OCI-LY3 (cell line): ENCODE measurements at regions not wholly inside any gene's neighbourhood (a gene's known extent, or its start where the extent isn't known, plus 50 kb on each side); places are given as distances from the start of the nearest gene placed in this dataset.

Source experiments
- H2AFZ ChIP-seq: fragments of 200-600, 300-600 bp; shearing (Covaris generic); 2 replicates; pipeline ENCODE4 v1.6.0; 2014; ENCODE audit warnings: antibody characterized with exemption, low read depth, low read length
- H3K27ac ChIP-seq: fragments of 200-600, 300-600 bp; sonication (generic); 2 replicates; pipeline ENCODE4 v1.5.1; 2014; ENCODE audit warnings: mild to moderate bottlenecking, low read length, moderate library complexity, mixed read lengths
- H3K27me3 ChIP-seq: fragments of 200-600, 300-600 bp; sonication (generic); 2 replicates; pipeline ENCODE4 v1.6.1; 2014; ENCODE audit warnings: low read depth, low read length, mixed read lengths
- H3K36me3 ChIP-seq: fragments of 200-600, 300-600 bp; sonication (generic); replicated peaks from 2 replicates; pipeline ENCODE3; 2014; ENCODE audit warnings: low read depth, low read length, mixed read lengths
- H3K4me1 ChIP-seq: fragments of 300-600, 200-600 bp; sonication (generic); 2 replicates; pipeline ENCODE4 v1.6.1; 2014; ENCODE audit warnings: low read length, mixed read lengths
- H3K4me2 ChIP-seq: fragments of 200-600, 300-600 bp; sonication (generic); 2 replicates; pipeline ENCODE4 v1.6.1; 2014; ENCODE audit warnings: low read length, mixed read lengths
- H3K4me3 ChIP-seq: fragments of 300-600, 200-600 bp; sonication (generic); 2 replicates; pipeline ENCODE4 v1.5.1; 2014; ENCODE audit warnings: antibody characterized with exemption, mild to moderate bottlenecking, low read length, moderate library complexity
- H3K79me2 ChIP-seq: fragments of 300-600, 200-600 bp; shearing (Covaris generic); 2 replicates; pipeline ENCODE4 v1.6.1; 2014; ENCODE audit warnings: mild to moderate bottlenecking, low read length, mixed read lengths
- H3K9ac ChIP-seq: fragments of 300-600, 200-600 bp; shearing (Covaris generic); 2 replicates; pipeline ENCODE4 v1.6.0; 2014; ENCODE audit warnings: mild to moderate bottlenecking, low read length, moderate library complexity
- H3K9me3 ChIP-seq: fragments of 200-600, 300-600 bp; shearing (Covaris generic); 2 replicates; pipeline ENCODE4 v1.6.1; 2014; ENCODE audit warnings: low read length, mixed read lengths; ENCODE audit not compliant: insufficient read depth
- H4K20me1 ChIP-seq: fragments of 200-600, 300-600 bp; sonication (generic); 2 replicates; pipeline ENCODE4 v1.6.1; 2016; ENCODE audit warnings: low read length, mixed read lengths; ENCODE audit not compliant: insufficient read depth
- CTCF ChIP-seq: fragments of 200-600, 300-600 bp; sonication (generic); IDR thresholded peaks from 2 replicates; pipeline ENCODE4 v1.5.1; 2014; ENCODE audit warnings: antibody characterized with exemption, low read length, low read depth
- EZH2phosphoT487 ChIP-seq: fragments of 200-600 bp; shearing (Covaris generic); IDR thresholded peaks from 2 replicates; pipeline ENCODE4 v1.6.1; 2018; ENCODE audit warnings: antibody characterized with exemption, mixed run types, low read depth

DNA sequence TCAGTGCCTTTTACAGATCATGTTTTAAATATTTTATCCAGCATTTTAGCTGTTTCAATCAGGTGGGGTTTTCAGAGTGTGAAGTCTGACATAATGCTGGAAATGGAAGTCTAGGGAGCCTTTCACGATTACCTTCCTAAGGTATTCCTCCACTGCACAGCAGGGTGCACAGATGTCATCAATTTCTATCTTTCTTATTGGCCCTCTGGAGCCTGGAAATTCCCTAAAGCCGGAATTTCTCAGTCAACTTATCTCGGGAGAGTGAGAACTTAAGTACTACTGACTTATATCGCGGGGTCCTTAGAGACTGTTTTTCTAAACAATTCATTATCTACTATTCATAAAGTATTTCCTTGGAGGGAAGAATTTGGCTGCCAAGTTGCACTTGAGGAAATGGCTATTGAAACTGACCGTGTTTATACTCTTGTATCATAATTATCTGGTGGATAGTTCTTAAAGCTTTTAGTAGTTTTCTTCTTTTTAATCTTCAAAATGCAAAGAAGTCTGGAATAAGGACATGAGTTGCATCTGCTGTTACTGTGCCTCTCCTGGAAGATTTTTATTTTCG is 311.8 kb upstream of the B3GALT2 start:
- H3K4me2 ChIP-seq: no peak overlapping the region
- no peaks in the 10 kb centered on the region for H4K20me1 ChIP-seq
- no peak for TF ChIP-seq EZH2phosphoT487
- TF ChIP-seq CTCF: no peak
- no peak overlapping the region for H2AFZ ChIP-seq
- no peaks in the 10 kb centered on the region for H3K9me3 ChIP-seq
- no peak overlapping the region for H3K9ac ChIP-seq
- no peaks in the 10 kb centered on the region for H3K27me3 ChIP-seq
- H3K4me3 ChIP-seq: no peak overlapping the region
- no peaks in the 10 kb centered on the region for H3K79me2 ChIP-seq
- no peak overlapping the region for H3K27ac ChIP-seq
- no peaks in the 10 kb centered on the region for H3K36me3 ChIP-seq
- H3K4me1 ChIP-seq: no peaks in the 10 kb centered on the region

DNA sequence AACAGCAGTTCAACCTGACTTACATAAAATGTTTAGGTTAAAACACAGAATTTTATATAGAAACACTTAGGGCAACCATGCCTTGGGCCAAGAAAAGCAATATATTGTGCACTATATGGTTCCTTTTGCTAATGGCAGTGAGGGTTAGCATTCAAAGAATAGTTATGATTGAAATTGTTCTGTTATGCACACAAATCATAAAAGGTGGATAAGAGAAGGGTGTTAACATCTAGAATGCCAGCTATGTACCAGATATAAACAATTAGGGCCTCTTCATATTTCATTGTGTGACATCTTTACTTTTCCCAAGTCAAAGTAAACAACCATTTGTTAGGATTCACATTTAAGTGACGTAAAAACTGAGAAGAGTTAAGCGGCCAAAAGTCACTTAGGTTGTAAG is 308.0 kb upstream of the B3GALT2 start:
- H3K9ac ChIP-seq: no peak overlapping the region
- H3K27ac ChIP-seq: no peak overlapping the region
- H3K4me2 ChIP-seq: no peak overlapping the region
- no peaks in the 10 kb centered on the region for H3K27me3 ChIP-seq
- TF ChIP-seq CTCF (no peak), EZH2phosphoT487 (no peak)
- H3K79me2 ChIP-seq: no peaks in the 10 kb centered on the region
- H3K4me1 ChIP-seq: no peaks in the 10 kb centered on the region
- H3K36me3 ChIP-seq: no peaks in the 10 kb centered on the region
- H4K20me1 ChIP-seq: no peaks in the 10 kb centered on the region
- H3K9me3 ChIP-seq: no peaks in the 10 kb centered on the region
- no peak overlapping the region for H2AFZ ChIP-seq
- H3K4me3 ChIP-seq: no peak overlapping the region

- Histone ChIP-seq H3K36me3 (no peaks in the 10 kb centered on the region), H3K79me2 (no peaks in the 10 kb centered on the region), H2AFZ (no peak overlapping the region), H3K4me2 (no peak overlapping the region), H3K4me3 (no peak overlapping the region), H3K9ac (no peak overlapping the region), H3K9me3 (0 out of 2 replicates have a peak, but pooled peaks cover 2% of the 10 kb centered on the region), H4K20me1 (no peaks in the 10 kb centered on the region), H3K4me1 (peaks cover 5% of the 10 kb centered on the region; the same call in 1 of the 2 replicates), H3K27me3 (no peaks in the 10 kb centered on the region), H3K27ac (no peak overlapping the region)
- TF ChIP-seq CTCF (no peak), EZH2phosphoT487 (no peak)
Measured at GRCh38 chr1:193489191-193489590, 302.8 kb upstream of the B3GALT2 start.

DNA sequence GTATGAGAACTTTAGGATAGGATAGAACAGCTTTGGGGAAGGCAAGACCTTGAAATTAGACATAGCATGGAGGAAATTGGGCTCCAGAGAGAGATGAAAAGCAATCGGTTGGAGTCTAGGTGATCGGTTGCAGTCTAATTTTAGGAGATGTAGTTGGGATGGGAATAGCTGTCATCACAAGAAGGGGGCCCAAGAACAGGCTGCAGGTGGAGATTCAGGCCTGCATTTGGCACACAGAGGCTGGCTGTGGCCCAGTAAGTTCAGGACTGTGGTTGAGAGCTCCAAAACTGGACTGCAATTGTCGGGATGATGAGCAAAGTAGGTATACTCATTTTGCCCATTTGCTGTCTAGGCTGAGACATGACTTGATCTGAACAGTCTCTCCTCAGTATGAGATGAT is 301.3 kb upstream of the B3GALT2 start:
- Histone ChIP-seq H3K79me2 (no peaks in the 10 kb centered on the region), H4K20me1 (no peaks in the 10 kb centered on the region), H3K9me3 (0 out of 2 replicates have a peak, but pooled peaks cover 2% of the 10 kb centered on the region), H3K27ac (no peak overlapping the region), H3K36me3 (no peaks in the 10 kb centered on the region), H3K27me3 (no peaks in the 10 kb centered on the region), H3K4me1 (peaks cover 5% of the 10 kb centered on the region; the same call in 1 of the 2 replicates), H3K4me2 (no peak overlapping the region), H3K9ac (no peak overlapping the region), H3K4me3 (no peak overlapping the region), H2AFZ (no peak overlapping the region)
- no peak for TF ChIP-seq CTCF
- no peak for TF ChIP-seq EZH2phosphoT487
